ENCODE measurements at regions not wholly inside any gene's neighbourhood (a gene's known extent, or its start where the extent isn't known, plus 50 kb on each side); places are given as distances from the start of the nearest gene placed in this dataset.

- no peak for TF ChIP-seq CTCF (IDR thresholded peaks at IDR 0.05)
- TF ChIP-seq POLR2A (IDR thresholded peaks at IDR 0.05) = no peak
These were observed 167.0 kb upstream of the ITGA4 start for GRCh38 chr2:181290182-181290581.

Measured in heart left ventricle (tissue), 13 donors.